ENCODE measurements at regions not wholly inside any gene's neighbourhood (a gene's known extent, or its start where the extent isn't known, plus 50 kb on each side); places are given as distances from the start of the nearest gene placed in this dataset.

DNA sequence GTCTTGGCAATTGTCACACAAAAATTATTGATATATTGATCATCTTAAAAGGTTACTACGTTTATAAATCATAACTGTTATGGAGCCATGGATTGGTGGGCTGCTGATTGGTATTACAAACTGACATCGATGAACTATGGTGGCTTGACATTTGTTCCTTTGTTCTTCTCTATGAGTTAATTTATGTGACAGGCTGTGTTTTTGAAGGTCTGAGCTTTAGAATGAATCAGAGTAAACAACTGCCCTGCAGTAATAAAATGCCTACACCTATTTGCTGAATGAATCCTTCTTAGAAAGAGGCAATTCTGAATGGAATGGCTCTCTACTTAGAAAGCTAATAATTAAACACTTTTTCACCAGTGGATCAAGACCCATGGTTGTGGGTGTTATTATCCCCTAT is 506.3 kb upstream of the SPTLC3 start:
- H3K4me3 ChIP-seq (ENCODE audit: control insufficient read depth, low read depth, low read length) = no peak overlapping the region
- TF ChIP-seq, protein P1, sequence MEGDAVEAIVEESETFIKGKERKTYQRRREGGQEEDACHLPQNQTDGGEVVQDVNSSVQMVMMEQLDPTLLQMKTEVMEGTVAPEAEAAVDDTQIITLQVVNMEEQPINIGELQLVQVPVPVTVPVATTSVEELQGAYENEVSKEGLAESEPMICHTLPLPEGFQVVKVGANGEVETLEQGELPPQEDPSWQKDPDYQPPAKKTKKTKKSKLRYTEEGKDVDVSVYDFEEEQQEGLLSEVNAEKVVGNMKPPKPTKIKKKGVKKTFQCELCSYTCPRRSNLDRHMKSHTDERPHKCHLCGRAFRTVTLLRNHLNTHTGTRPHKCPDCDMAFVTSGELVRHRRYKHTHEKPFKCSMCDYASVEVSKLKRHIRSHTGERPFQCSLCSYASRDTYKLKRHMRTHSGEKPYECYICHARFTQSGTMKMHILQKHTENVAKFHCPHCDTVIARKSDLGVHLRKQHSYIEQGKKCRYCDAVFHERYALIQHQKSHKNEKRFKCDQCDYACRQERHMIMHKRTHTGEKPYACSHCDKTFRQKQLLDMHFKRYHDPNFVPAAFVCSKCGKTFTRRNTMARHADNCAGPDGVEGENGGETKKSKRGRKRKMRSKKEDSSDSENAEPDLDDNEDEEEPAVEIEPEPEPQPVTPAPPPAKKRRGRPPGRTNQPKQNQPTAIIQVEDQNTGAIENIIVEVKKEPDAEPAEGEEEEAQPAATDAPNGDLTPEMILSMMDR (conservative IDR thresholded peaks at IDR 0.05; ENCODE audit: control insufficient read depth, insufficient read depth, low read depth, low read length) = no peak
- no peak for DNase-seq (ENCODE audit: low read depth)

DNA sequence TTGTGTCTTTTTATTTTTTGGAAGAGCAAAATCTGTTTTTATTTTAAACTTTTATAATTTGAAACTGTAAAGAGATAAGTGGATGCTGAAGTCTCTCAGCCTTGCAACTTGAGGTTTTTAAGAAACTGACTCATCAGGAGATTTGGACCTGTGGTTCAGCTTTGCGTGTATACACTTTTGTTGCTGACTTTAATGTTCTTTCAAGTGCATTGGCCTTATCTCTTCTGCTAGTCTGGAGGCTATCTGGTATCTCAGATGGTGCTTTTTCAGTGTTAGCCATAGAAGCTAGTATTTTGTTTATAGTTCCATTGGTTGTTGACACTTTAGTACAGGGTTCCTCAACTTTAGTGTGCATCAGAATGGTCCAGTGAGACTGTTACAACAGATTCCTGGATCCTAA is 504.0 kb upstream of the SPTLC3 start:
- DNase-seq (ENCODE audit: low read depth) = no peak
- TF ChIP-seq, protein P1 (conservative IDR thresholded peaks at IDR 0.05; ENCODE audit: control insufficient read depth, insufficient read depth, low read depth, low read length) = no peak
- no peak overlapping the region for H3K4me3 ChIP-seq (ENCODE audit: control insufficient read depth, low read depth, low read length)

DNA sequence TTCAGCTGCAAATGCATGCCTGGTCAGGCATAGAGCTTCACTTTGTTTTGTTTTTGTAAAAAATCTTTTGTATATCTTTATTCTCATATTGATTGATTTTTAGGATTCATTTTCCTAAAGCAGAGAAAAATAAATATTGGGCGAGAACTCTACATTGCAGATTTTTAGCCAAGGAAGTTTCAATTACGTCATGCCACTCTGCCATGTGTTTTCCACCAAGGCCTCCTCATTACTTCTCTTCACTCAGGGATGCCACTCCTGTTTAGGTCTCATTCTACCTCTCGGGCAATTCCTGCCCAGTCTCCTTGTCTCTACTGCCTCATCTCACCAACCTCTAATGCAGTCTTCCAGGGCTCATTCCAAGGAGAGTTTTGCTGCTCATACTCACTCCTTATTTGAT is 497.3 kb upstream of the SPTLC3 start:
- H3K4me3 ChIP-seq (ENCODE audit: control insufficient read depth, low read depth, low read length) = no peak overlapping the region
- TF ChIP-seq, protein P1 (conservative IDR thresholded peaks at IDR 0.05; ENCODE audit: control insufficient read depth, insufficient read depth, low read depth, low read length) = no peak
- no peak for DNase-seq (ENCODE audit: low read depth)

DNA sequence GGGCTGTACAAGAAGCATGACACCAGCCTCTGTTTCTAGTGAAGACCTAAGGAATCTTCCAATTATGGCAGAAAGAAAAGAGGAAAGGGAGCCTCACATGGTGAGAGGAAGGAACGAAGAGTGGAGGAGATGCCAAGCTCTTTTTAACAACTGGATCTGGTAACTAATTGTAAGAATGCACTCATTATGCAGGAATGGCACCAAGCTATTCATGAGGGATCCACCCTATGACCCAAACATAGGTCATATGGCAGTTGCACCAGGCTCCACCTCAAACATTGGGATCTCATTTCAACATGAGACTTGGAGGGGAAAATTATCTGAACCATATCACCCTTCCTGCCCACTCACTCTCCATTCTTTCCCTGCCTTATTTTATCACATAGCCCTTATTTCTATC is 496.0 kb upstream of the SPTLC3 start:
- TF ChIP-seq, protein P1 (conservative IDR thresholded peaks at IDR 0.05; ENCODE audit: control insufficient read depth, insufficient read depth, low read depth, low read length) = no peak
- H3K4me3 ChIP-seq (ENCODE audit: control insufficient read depth, low read depth, low read length) = no peak overlapping the region
- no peak for DNase-seq (ENCODE audit: low read depth)

DNA sequence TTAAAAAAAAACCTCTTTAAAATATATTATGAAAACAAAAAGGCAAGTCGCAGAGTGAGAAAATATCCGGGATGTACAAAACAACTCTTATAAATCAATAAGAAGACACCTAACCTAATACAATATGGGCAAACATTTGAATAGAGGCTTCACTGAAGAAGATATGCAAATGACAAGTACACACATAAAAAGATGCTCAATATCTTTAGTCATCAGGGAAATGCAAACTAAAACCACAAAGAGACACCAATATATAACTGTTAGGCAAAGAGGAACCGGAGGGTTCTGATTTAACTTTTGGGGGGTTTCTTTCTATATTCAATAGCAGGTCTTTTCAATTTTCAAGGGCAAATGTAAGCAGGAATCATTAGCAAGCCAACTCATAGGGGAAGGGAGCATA is 480.7 kb upstream of the SPTLC3 start:
- TF ChIP-seq, protein P1 (conservative IDR thresholded peaks at IDR 0.05; ENCODE audit: control insufficient read depth, insufficient read depth, low read depth, low read length) = no peak
- no peak for DNase-seq (ENCODE audit: low read depth)
- no peak overlapping the region for H3K4me3 ChIP-seq (ENCODE audit: control insufficient read depth, low read depth, low read length)

DNA sequence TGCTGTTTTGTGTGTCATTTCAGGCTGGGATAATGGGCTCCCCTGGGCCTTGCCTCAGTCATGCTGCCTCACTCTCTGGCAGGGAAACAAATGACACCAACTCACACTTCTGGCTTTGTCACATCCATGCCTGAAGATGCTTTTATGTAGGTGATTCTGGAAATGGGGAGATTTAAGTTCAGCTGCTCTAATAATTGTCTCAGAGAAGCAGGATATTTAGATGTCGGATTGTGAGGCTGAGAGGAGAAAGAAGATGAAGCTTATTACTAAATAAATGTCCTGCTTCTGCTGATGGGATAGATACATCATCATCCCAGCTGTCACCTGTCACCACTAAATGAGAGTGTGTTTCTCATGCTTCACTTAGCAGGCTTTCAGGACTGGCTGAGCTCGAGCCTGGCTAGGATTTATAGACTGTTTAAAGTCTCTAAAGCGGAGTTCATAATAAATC is 480.2 kb upstream of the SPTLC3 start:
- no peak for DNase-seq (ENCODE audit: low read depth)
- no peak overlapping the region for H3K4me3 ChIP-seq (ENCODE audit: control insufficient read depth, low read depth, low read length)
- TF ChIP-seq, protein P1 (conservative IDR thresholded peaks at IDR 0.05; ENCODE audit: control insufficient read depth, insufficient read depth, low read depth, low read length) = no peak

DNA sequence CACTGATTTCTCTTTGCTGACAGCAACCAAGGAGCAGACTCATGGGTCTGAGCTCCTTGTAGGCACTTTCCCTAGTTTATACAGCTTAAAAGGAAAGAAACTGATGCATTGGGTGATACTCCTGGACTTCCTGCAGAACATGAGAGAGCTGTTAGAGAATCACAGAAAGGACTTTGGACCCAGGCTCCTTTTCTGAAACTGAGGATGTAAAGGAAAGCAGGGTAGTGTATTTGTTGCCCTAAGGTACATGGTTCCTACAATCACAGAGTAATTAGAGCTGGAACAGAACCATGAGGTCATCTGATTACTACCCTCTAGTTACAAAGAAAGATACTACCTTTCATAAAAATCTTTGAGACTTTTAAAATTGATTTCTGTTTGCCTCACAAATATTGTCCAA is 477.1 kb upstream of the SPTLC3 start:
- no peak overlapping the region for H3K4me3 ChIP-seq (ENCODE audit: control insufficient read depth, low read depth, low read length)
- no peak for DNase-seq (ENCODE audit: low read depth)
- TF ChIP-seq, protein P1 (conservative IDR thresholded peaks at IDR 0.05; ENCODE audit: control insufficient read depth, insufficient read depth, low read depth, low read length) = no peak
